Activated T-cell treated with anti-CD3 and anti-CD28 coated beads for 1 hour (primary cell): ENCODE measurements at regions not wholly inside any gene's neighbourhood (a gene's known extent, or its start where the extent isn't known, plus 50 kb on each side); places are given as distances from the start of the nearest gene placed in this dataset.

Experiments used
- DNase-seq: peaks from one replicate; pipeline ENCODE4 v3.0.0-alpha.2; 2020; ENCODE audit warnings: low read depth

DNA sequence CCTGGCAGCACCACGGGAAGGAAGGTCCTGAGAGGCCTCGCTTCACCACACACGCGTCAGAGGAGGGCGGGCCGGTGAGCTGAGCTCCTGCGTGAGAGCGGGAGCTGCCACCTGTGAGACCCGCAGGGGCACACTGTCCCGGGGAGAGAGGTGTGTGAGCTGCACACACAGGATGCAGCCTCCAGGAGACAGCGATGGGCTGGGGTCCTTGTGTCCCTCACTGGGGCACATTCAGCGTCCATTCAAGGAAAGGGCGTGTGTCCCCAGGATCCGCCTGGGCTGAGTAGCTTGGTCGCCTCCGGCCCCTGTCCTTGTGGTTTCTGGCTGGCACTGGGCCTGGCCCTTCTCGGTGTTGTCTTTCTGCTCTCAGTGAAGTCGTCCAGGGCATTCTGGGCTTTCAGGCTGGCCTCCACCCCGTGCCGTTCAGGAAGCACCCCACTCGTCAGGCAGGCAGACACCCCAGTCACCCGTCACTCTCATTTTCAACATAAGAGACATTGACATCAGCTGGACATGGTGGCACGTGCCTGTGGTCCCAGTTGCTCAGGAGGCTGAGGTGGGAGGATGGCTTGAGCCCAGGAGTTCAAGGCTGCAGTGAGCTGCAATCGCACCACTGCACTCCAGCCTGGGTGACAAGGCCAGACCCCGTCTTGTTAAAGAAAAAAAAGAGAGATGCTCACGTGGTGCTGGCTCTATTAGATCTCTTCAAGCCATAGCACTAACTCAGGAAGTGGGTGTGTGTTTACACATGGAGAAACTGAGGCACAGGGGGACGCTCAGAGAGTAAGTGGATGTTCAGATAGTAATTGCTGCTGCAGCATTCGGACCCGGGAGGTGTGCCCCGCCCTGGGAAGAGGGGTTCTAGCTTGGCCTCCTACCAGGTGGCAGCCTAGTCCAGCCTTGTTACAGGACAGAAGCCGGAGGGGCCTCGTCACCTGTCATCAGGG is 1081.6 kb downstream of the BRD1 start:
- DNase-seq: no peak

- DNase-seq: no peak
Measured at GRCh38 chr22:48744967-48745841, 1082.5 kb downstream of the BRD1 start.

GRCh38 chr22:48744283-48744641 is 1083.4 kb downstream of the BRD1 start:
- DNase-seq: no peak

GRCh38 chr22:48743601-48744282 is 1083.9 kb downstream of the BRD1 start:
- no peak for DNase-seq

- DNase-seq: no peak
Measured at GRCh38 chr22:48742556-48743343, 1084.9 kb downstream of the BRD1 start.

DNA sequence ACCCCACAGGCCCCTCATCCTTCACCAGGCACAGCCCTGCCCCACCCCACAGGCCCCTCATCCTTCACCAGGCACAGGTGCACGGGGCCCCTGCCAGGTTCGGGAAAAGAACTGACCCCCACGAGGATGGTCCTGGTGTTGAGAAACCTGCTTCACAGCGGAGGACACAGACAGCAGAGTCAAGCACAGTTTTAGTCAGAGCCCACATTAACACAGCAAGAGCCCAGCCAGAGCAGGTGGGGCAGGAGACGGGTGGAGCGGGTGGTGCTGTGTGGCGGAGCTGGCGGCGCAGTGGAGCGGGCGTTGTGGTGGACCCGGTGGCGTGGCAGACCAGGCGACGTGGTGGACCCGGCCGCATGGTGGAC is 1085.5 kb downstream of the BRD1 start:
- no peak for DNase-seq

DNA sequence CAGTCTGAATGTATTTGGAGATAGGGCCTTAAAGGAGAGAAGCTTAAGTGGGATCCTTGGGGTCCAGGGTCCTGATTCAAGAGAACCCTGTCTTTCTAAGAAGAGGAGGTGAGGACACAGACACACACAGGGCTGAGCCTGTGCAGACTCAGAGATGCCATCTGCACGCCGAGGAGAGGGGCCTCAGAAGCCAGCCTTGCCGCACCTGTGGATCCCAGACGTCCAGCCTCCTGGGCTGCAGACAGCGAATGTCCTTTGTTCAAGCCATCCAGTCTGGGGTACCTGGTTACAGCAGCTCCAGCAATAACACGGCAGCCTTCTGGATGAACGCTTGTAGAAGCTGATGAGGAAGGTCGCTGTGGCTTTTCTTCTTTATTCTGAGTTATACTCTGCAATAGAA is 1086.1 kb downstream of the BRD1 start:
- DNase-seq: no peak

- no peak for DNase-seq
Measured at GRCh38 chr22:48740731-48741405, 1086.8 kb downstream of the BRD1 start.

- DNase-seq: no peak
Measured at GRCh38 chr22:48740086-48740730, 1087.5 kb downstream of the BRD1 start.

GRCh38 chr22:48739348-48740085 is 1088.2 kb downstream of the BRD1 start:
- DNase-seq: no peak

- DNase-seq: no peak
Measured at GRCh38 chr22:48738204-48738980, 1089.3 kb downstream of the BRD1 start.

- DNase-seq: no peak
Measured at GRCh38 chr22:48737461-48738203, 1090.0 kb downstream of the BRD1 start.

- DNase-seq: no peak
Measured at GRCh38 chr22:48736593-48737460, 1090.8 kb downstream of the BRD1 start.

DNA sequence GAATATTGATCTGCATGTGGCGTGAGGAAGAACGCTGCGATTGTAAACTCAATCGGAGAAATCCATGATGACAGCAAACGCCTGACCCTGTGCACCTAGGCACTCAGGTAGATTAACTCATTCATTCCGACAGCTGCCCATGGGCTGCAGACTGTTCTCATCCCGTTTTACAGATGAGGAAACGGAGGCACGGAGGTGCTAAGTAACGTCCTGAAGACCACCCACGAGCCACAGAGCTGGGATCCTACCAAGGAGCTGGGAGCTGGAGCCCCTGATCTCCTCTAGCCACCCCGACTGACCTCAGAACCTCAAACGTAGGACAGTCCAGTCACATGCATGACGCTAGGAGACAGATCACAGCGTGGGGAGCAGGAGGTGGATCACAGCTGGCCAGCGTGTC is 1092.7 kb downstream of the BRD1 start:
- DNase-seq: no peak

GRCh38 chr22:48734359-48734758 is 1093.3 kb downstream of the BRD1 start:
- no peak for DNase-seq

DNA sequence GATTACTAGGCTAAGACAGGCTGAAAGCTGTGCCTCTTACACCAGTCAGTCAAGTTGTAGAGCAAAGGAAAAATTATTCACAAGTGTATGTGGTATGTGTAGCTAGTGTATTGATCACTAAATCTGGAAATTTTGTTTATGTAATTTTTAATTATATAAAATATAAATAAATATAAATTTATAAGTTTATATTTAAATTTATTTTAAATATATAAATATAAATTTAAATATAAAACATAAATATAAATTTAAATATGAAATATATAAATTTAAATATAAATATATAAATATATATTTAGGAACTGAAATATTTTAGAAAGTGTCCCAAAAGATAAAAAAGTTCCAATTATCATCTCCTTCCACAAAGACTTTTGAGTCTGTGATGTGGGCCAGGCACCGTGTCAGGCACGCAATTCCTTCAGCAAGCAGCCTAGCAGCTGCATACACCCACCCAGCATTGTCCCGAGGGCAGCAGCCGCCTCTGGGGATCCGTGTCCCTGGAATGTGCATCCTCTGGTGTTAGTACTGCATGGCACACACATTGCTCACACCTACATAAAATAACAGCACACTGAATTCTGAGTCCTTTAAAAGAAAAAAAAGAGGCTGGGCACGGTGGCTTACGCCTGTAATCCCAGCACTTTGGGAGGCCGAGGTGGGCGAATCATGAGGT is 1098.0 kb downstream of the BRD1 start:
- DNase-seq: no peak
